A549 (cell line): ENCODE measurements at regions not wholly inside any gene's neighbourhood (a gene's known extent, or its start where the extent isn't known, plus 50 kb on each side); places are given as distances from the start of the nearest gene placed in this dataset.

Experiments
- ATAC-seq, 2 experiments: fragments of 200-7000 bp in 1 of 2; fragments of >200 bp in 1 of 2; cut with Nextera tagmentation in 1 of 2; cut with Tn5 transposase in 1 of 2; 3 replicates each; pipeline versions ENCODE4 v1.8.0 to v1.9.1; 2018 to 2020; ENCODE audit warnings: mild to moderate bottlenecking in 1 of 2, moderate library complexity in 1 of 2
- CTCF ChIA-PET: fragments of 300-600 bp; sonication (Branson Sonifier 250); formaldehyde crosslinking; extraction: SDS; loops from one replicate; lab custom pipeline; 2021; ENCODE audit warnings: antibody characterized with exemption, inconsistent platforms; lab: Yijun Ruan, JAX
- POLR2A ChIA-PET: fragments of 350-600 bp; formaldehyde crosslinking; extraction: SDS; loops from one replicate; lab custom pipeline; 2021; ENCODE audit warnings: antibody characterized with exemption, inconsistent platforms; lab: Yijun Ruan, JAX
- DNase-seq, 2 experiments: peaks; one replicate each; pipeline versions ENCODE4 v3.0.0 to v3.0.0-alpha.2; 2011 to 2016; ENCODE audit warnings: low read depth in 1 of 2, low spot score in 1 of 2
- FAIRE-seq: peaks from 2 replicates; lab custom pipeline; 2011; peaks lifted over from hg19 to GRCh38; lab: Jason Lieb, UNC
- H3K27ac ChIP-seq, 2 experiments: fragments of >200 bp; sonication (Bioruptor Twin); formaldehyde crosslinking; 3 replicates each; pipeline ENCODE4 v1.5.1; 2016 to 2017
- H3K4me1 ChIP-seq: fragments of >200 bp; sonication (Bioruptor Twin); formaldehyde crosslinking; 3 replicates; pipeline ENCODE4 v1.6.1; 2016
- H3K4me2 ChIP-seq: fragments of >200 bp; sonication (Bioruptor Twin); formaldehyde crosslinking; 3 replicates; pipeline ENCODE4 v1.6.1; 2016
- H3K4me3 ChIP-seq: fragments of >200 bp; sonication (Bioruptor Twin); formaldehyde crosslinking; 3 replicates; pipeline ENCODE4 v1.5.1; 2016
- H3K9me3 ChIP-seq: fragments of >200 bp; sonication (Bioruptor Twin); formaldehyde crosslinking; 3 replicates; pipeline ENCODE4 v1.6.1; 2016
- CBX8 ChIP-seq: fragments of 200-600 bp; sonication (generic); IDR thresholded peaks from 2 replicates; pipeline ENCODE4 v1.6.1; 2016
- ELK1 ChIP-seq: fragments of 150-350 bp; IDR thresholded peaks from 2 replicates; pipeline ENCODE4 v1.6.1; 2014; ENCODE audit warnings: low read depth, mild to moderate bottlenecking, low read length
- FOSL2 ChIP-seq, 2 experiments: fragments of 450-650 bp in 1 of 2; fragments of >200 bp in 1 of 2; sonication (Bioruptor Twin) in 1 of 2; formaldehyde crosslinking; IDR thresholded peaks; 2 replicates each; pipeline versions ENCODE4 v1.5.0 to v1.6.1; 2016 to 2020; ENCODE audit warnings: mild to moderate bottlenecking in 1 of 2, moderate library complexity in 1 of 2
- FOXS1 ChIP-seq: fragments of 250-450 bp; sonication (Bioruptor Pico); IDR thresholded peaks from 2 replicates; pipeline ENCODE4 v1.5.0; 2020; ENCODE audit warnings: mild to moderate bottlenecking, moderate library complexity
- GATA3 ChIP-seq: IDR thresholded peaks from 2 replicates; pipeline ENCODE4 v1.6.1; 2012; ENCODE audit warnings: borderline replicate concordance
- HES2 ChIP-seq: fragments of >200 bp; sonication (Bioruptor Twin); formaldehyde crosslinking; IDR thresholded peaks from 2 replicates; pipeline ENCODE4 v1.6.1; 2016
- HEYL ChIP-seq: fragments of 250-450 bp; sonication (Bioruptor Pico); IDR thresholded peaks from 2 replicates; pipeline ENCODE4 v1.8.0; 2021; ENCODE audit warnings: mild to moderate bottlenecking, moderate library complexity
- HMGXB4 ChIP-seq: fragments of 250-450 bp; sonication (Bioruptor Pico); IDR thresholded peaks from 2 replicates; pipeline ENCODE4 v1.5.0; 2021; ENCODE audit warnings: mild to moderate bottlenecking, moderate library complexity, borderline replicate concordance
- JUN ChIP-seq, 2 experiments: fragments of >200 bp; sonication (Bioruptor Twin); formaldehyde crosslinking; IDR thresholded peaks; 2 replicates in 1 of 2; 3 replicates in 1 of 2; pipeline ENCODE4 v1.6.1; 2016 to 2017
- JUNB ChIP-seq: fragments of >200 bp; sonication (Bioruptor Twin); formaldehyde crosslinking; IDR thresholded peaks from 2 replicates; pipeline ENCODE4 v1.6.1; 2016
- MAX ChIP-seq: IDR thresholded peaks from 2 replicates; pipeline ENCODE4 v1.6.1; 2012
- NFE2L2 ChIP-seq: fragments of 150-350 bp; conservative IDR thresholded peaks from 2 replicates; pipeline ENCODE4 v1.6.1; 2014; ENCODE audit warnings: low read length
- PHF8 ChIP-seq: fragments of 200-600 bp; sonication (generic); IDR thresholded peaks from 2 replicates; pipeline ENCODE4 v1.6.1; 2016; ENCODE audit warnings: low read depth, mild to moderate bottlenecking, antibody characterized with exemption, moderate library complexity, borderline replicate concordance
- POLR2A ChIP-seq: IDR thresholded peaks from 2 replicates; pipeline ENCODE4 v1.6.1; 2012; ENCODE audit warnings: mild to moderate bottlenecking, low read length
- RFX5 ChIP-seq: fragments of 450-650 bp; IDR thresholded peaks from 2 replicates; pipeline ENCODE4 v1.7.1; 2014; ENCODE audit warnings: antibody characterized with exemption, mild to moderate bottlenecking, moderate library complexity
- WGBS: methylation state at CpG from one replicate; pipeline ENCODE4 v1.1.6; 2017; ENCODE audit errors: missing lambda C conversion rate; 5-methylcytosine and 5-hydroxymethylcytosine counted together
- TF ChIP-seq, protein P1 (sequence below): fragments of 450-650 bp; IDR thresholded peaks from 2 replicates; pipeline ENCODE4 v1.6.1; 2014; ENCODE audit warnings: antibody characterized with exemption

GRCh38 chr12:104895415-104895814 is 62.7 kb downstream of the SLC41A2 start:
- DNase-seq = no peak
- POLR2A ChIA-PET = no interaction called here

DNA sequence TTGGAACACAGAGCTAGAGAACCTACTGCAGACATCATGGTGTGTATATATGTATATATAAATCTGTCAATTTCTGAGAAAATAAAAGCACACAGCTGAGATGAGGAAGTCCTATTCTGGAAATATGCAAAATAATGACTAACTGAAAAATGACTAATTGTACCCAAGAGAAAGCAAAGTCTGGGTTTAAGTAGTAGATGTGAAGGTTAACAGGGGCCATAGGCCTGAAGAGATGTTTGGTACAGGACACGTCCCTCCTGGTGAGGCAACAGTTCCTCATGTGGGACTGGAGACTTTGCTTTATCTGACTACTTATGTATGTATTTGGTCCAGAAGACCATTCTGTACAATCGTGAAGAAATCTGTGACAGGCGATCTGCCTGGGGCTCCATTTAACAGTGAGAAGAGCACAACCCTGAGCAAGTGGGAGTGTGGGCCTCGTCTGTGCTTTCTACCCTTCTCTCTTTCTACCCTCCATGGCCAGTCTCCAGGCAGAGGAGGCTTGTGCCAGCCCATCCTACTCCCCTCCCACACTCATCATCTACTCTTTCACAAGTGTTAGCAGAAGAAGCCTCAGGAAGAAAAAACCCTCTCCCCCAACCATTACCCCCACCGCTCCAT is 67.5 kb downstream of the SLC41A2 start:
- WGBS = 86% methylated on average over 5 of the region's 5 CpGs
- Histone ChIP-seq H3K4me1 (peaks cover 29% of the 10 kb centered on the region), H3K4me3 (no peak overlapping the region), H3K9me3 (no peaks in the 10 kb centered on the region), H3K4me2 (no peak overlapping the region), H3K27ac (no peak overlapping the region)
- no peak for ATAC-seq
- no peak for FAIRE-seq
- CTCF ChIA-PET = interaction anchor here (0.5 kb wide), 1 partner anchor 676 kb away, joined by 3 read pairs; no protein-coding TSS in a partner anchor
- no peak for TF ChIP-seq HEYL (CRISPR knock-in tag)
- POLR2A ChIA-PET = no interaction called here
- DNase-seq = no peak

More at GRCh38 chr12:104895415-104895814, 62.7 kb downstream of the SLC41A2 start:
- CTCF ChIA-PET = interaction anchor here (1.2 kb wide), 1 partner anchor 514 kb away, joined by 3 read pairs; no protein-coding TSS in a partner anchor
- Histone ChIP-seq H3K27ac (no peak overlapping the region), H3K4me1 (peaks cover 21% of the 10 kb centered on the region; the same call in 2 of the 3 replicates), H3K9me3 (0 out of 3 replicates have a peak, but pooled peaks cover 2% of the 10 kb centered on the region), H3K4me2 (peak overlapping the region; percentile 63; the same call in 2 of the 3 replicates), H3K4me3 (no peak overlapping the region)
- FAIRE-seq (no peak), ATAC-seq (no peak)
- TF ChIP-seq GATA3 = peak; percentile 50
- TF ChIP-seq JUNB = no peak
- 48% methylated on average over 2 of the region's 2 CpGs for WGBS

DNA sequence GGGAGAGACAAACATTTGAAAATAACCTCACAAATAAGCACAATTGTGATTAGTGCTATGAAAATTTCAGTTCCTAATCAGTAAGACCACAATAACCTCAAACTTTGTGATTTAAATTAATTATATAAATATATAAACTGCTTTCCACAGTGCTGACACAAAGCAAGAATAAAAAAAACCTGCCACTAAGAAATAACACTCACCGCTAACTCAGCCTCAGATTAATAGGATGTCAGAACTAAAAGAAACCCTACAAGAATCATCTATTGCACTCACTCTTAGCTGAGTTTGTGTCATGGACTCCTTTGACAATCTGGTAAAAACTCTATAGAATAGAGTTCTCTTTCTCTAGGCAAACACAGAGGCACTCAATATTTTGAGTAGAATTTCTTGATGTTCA is 68.4 kb downstream of the SLC41A2 start:
- H3K4me2 ChIP-seq = no peak overlapping the region
- no peak for ATAC-seq
- no peak overlapping the region for H3K27ac ChIP-seq
- ChIA-PET CTCF (interaction anchor here (0.5 kb wide), 1 partner anchor 675 kb away, joined by 3 read pairs; no protein-coding TSS in a partner anchor), POLR2A (no interaction called here)
- no peaks in the 10 kb centered on the region for H3K9me3 ChIP-seq
- 95% methylated on average over 1 of the region's 1 CpG for WGBS
- DNase-seq = no peak
- TF ChIP-seq PHF8 = no peak
- TF ChIP-seq, all 56 proteins: peak for 0
- H3K4me3 ChIP-seq = no peak overlapping the region
- FAIRE-seq = no peak
- H3K4me1 ChIP-seq = peaks cover 21% of the 10 kb centered on the region

GRCh38 chr12:104888892-104889291 is 69.2 kb downstream of the SLC41A2 start:
- Histone ChIP-seq H3K4me2 (no peak overlapping the region), H3K9me3 (no peaks in the 10 kb centered on the region), H3K4me1 (peaks cover 21% of the 10 kb centered on the region), H3K4me3 (no peak overlapping the region), H3K27ac (no peak overlapping the region)
- DNase-seq (no peak), FAIRE-seq (no peak), ATAC-seq (no peak)
- no peak for TF ChIP-seq POLR2A
- CTCF ChIA-PET = interaction anchor here (0.8 kb wide), 1 partner anchor 12 kb away, joined by 4 read pairs; no protein-coding TSS in a partner anchor
- POLR2A ChIA-PET = no interaction called here

GRCh38 chr12:104888481-104888880 is 69.6 kb downstream of the SLC41A2 start:
- no peak for DNase-seq
- ChIA-PET CTCF (interaction anchor here (0.8 kb wide), 1 partner anchor 11 kb away, joined by 4 read pairs; no protein-coding TSS in a partner anchor), POLR2A (no interaction called here)
- peaks cover 21% of the 10 kb centered on the region for H3K4me1 ChIP-seq
- ATAC-seq = no peak
- no peak overlapping the region for H3K4me3 ChIP-seq
- no peak for TF ChIP-seq CBX8
- TF ChIP-seq NFE2L2 = no peak
- no peak for TF ChIP-seq MAX
- no peak for TF ChIP-seq HES2
- TF ChIP-seq RFX5 = no peak
- no peak for TF ChIP-seq FOXS1 (CRISPR knock-in tag)
- no peaks in the 10 kb centered on the region for H3K9me3 ChIP-seq
- no peak overlapping the region for H3K4me2 ChIP-seq
- FAIRE-seq = no peak
- WGBS = 66% methylated on average over 2 of the region's 2 CpGs
- H3K27ac ChIP-seq = no peak overlapping the region

DNA sequence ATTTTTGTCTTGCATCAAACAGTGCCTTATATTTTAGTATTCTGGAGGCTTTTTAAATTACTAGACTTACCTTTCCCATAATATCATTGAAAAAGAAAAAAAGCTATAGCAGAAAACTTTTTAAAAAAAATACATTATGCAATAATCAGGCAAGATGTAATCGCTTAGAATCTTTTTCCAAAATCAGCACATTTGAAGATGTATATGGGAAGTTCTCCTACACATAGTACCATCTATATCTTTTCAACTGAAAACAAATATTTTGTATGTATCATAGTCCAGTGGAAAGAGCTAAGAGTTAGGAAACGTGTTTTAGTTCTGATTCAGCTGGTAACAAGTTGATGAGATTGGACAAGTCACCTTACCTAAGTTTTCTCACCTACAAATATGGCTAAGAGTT is 70.6 kb downstream of the SLC41A2 start:
- 88% methylated on average over 2 of the region's 2 CpGs for WGBS
- POLR2A ChIA-PET = no interaction called here
- peaks cover 21% of the 10 kb centered on the region for H3K4me1 ChIP-seq
- DNase-seq (no peak), ATAC-seq (no peak), FAIRE-seq (no peak)
- H3K4me3 ChIP-seq = no peak overlapping the region
- H3K4me2 ChIP-seq = no peak overlapping the region; the same call in 2 of the 3 replicates
- no peaks in the 10 kb centered on the region for H3K9me3 ChIP-seq
- no peak overlapping the region for H3K27ac ChIP-seq
- CTCF ChIA-PET = interaction anchor here (0.8 kb wide), 1 partner anchor 14 kb away, joined by 3 read pairs; no protein-coding TSS in a partner anchor
- TF ChIP-seq ELK1 = no peak
- no peak for TF ChIP-seq FOSL2 (IDR thresholded peaks at IDR 0.05)
- TF ChIP-seq FOSL2 (CRISPR knock-in tag; IDR thresholded peaks at IDR 0.05) = no peak
- TF ChIP-seq HES2 = no peak
- no peak for TF ChIP-seq JUN (IDR thresholded peaks at IDR 0.05)
- TF ChIP-seq GATA3 = no peak
- TF ChIP-seq JUNB = no peak
- TF ChIP-seq, protein P1, sequence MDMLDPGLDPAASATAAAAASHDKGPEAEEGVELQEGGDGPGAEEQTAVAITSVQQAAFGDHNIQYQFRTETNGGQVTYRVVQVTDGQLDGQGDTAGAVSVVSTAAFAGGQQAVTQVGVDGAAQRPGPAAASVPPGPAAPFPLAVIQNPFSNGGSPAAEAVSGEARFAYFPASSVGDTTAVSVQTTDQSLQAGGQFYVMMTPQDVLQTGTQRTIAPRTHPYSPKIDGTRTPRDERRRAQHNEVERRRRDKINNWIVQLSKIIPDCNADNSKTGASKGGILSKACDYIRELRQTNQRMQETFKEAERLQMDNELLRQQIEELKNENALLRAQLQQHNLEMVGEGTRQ = no peak
- no peak for TF ChIP-seq HMGXB4 (CRISPR knock-in tag)
